ENCODE measurements at regions not wholly inside any gene's neighbourhood (a gene's known extent, or its start where the extent isn't known, plus 50 kb on each side); places are given as distances from the start of the nearest gene placed in this dataset.

- CTCF ChIA-PET, result no interaction called here
- H3K9me3 ChIP-seq (ENCODE audit: control insufficient read depth, insufficient read depth, low read length), result no peaks in the 10 kb centered on the region
- peaks cover 2% of the 10 kb centered on the region for H3K27me3 ChIP-seq (ENCODE audit: control insufficient read depth, insufficient read depth, low read length)
- H3K27ac ChIP-seq (ENCODE audit: low read depth, low read length), result no peak overlapping the region
- no peak overlapping the region for H3K4me3 ChIP-seq (ENCODE audit: low read depth, low read length)
- no peak for DNase-seq (ENCODE audit: low read depth, low spot score)
- POLR2A ChIA-PET, result no interaction called here
- TF ChIP-seq CTCF (IDR thresholded peaks at IDR 0.05; ENCODE audit: low read depth, low read length), result no peak
Observed at GRCh38 chr11:45527898-45528297, 137.5 kb downstream of the CHST1 start.

GRCh38 chr11:45525393-45525792 lies 140.0 kb downstream of the CHST1 start:
- H3K4me3 ChIP-seq (ENCODE audit: low read depth, low read length), result no peak overlapping the region
- no peak for TF ChIP-seq CTCF (IDR thresholded peaks at IDR 0.05; ENCODE audit: low read depth, low read length)
- no peaks in the 10 kb centered on the region for H3K9me3 ChIP-seq (ENCODE audit: control insufficient read depth, insufficient read depth, low read length)
- DNase-seq (ENCODE audit: low read depth, low spot score), result no peak
- H3K27ac ChIP-seq (ENCODE audit: low read depth, low read length), result no peak overlapping the region
- ChIA-PET POLR2A (no interaction called here), CTCF (no interaction called here)
- H3K27me3 ChIP-seq (ENCODE audit: control insufficient read depth, insufficient read depth, low read length), result peaks cover 2% of the 10 kb centered on the region

GRCh38 chr11:45523760-45524159 lies 141.7 kb downstream of the CHST1 start:
- H3K27ac ChIP-seq (ENCODE audit: low read depth, low read length), result no peak overlapping the region
- H3K27me3 ChIP-seq (ENCODE audit: control insufficient read depth, insufficient read depth, low read length), result peaks cover 2% of the 10 kb centered on the region
- H3K4me3 ChIP-seq (ENCODE audit: low read depth, low read length), result no peak overlapping the region
- CTCF ChIA-PET, result no interaction called here
- TF ChIP-seq CTCF (IDR thresholded peaks at IDR 0.05; ENCODE audit: low read depth, low read length), result no peak
- DNase-seq (ENCODE audit: low read depth, low spot score), result no peak
- H3K9me3 ChIP-seq (ENCODE audit: control insufficient read depth, insufficient read depth, low read length), result no peaks in the 10 kb centered on the region
- POLR2A ChIA-PET, result no interaction called here

- no peak overlapping the region for H3K27ac ChIP-seq (ENCODE audit: low read depth, low read length)
- ChIA-PET CTCF (no interaction called here), POLR2A (no interaction called here)
- no peak for DNase-seq (ENCODE audit: low read depth, low spot score)
- H3K27me3 ChIP-seq (ENCODE audit: control insufficient read depth, insufficient read depth, low read length), result peaks cover 2% of the 10 kb centered on the region
- no peaks in the 10 kb centered on the region; the same call in 1 of the 2 replicates for H3K9me3 ChIP-seq (ENCODE audit: control insufficient read depth, insufficient read depth, low read length)
- no peak for TF ChIP-seq CTCF (IDR thresholded peaks at IDR 0.05; ENCODE audit: low read depth, low read length)
- H3K4me3 ChIP-seq (ENCODE audit: low read depth, low read length), result no peak overlapping the region
Observed at GRCh38 chr11:45518833-45519535, 146.4 kb downstream of the CHST1 start.

GRCh38 chr11:45518141-45518832 lies 147.1 kb downstream of the CHST1 start:
- no peaks in the 10 kb centered on the region for H3K27me3 ChIP-seq (ENCODE audit: control insufficient read depth, insufficient read depth, low read length)
- ChIA-PET POLR2A (no interaction called here), CTCF (no interaction called here)
- no peak overlapping the region for H3K4me3 ChIP-seq (ENCODE audit: low read depth, low read length)
- H3K9me3 ChIP-seq (ENCODE audit: control insufficient read depth, insufficient read depth, low read length), result no peaks in the 10 kb centered on the region; the same call in 1 of the 2 replicates
- TF ChIP-seq CTCF (IDR thresholded peaks at IDR 0.05; ENCODE audit: low read depth, low read length), result no peak
- H3K27ac ChIP-seq (ENCODE audit: low read depth, low read length), result no peak overlapping the region
- DNase-seq (ENCODE audit: low read depth, low spot score), result no peak
